Limb (tissue), 2 donors: ENCODE measurements at regions not wholly inside any gene's neighbourhood (a gene's known extent, or its start where the extent isn't known, plus 50 kb on each side); places are given as distances from the start of the nearest gene placed in this dataset.
A peak's percentile ranks its signal among the peaks of the same experiment; 100 is the strongest.

ENCODE experiments used
- DNase-seq, 2 donors: peaks; one replicate each; pipeline ENCODE4 v3.0.0-alpha.2; 2016; ENCODE audit errors: extremely low spot score in 2 of 2

DNA sequence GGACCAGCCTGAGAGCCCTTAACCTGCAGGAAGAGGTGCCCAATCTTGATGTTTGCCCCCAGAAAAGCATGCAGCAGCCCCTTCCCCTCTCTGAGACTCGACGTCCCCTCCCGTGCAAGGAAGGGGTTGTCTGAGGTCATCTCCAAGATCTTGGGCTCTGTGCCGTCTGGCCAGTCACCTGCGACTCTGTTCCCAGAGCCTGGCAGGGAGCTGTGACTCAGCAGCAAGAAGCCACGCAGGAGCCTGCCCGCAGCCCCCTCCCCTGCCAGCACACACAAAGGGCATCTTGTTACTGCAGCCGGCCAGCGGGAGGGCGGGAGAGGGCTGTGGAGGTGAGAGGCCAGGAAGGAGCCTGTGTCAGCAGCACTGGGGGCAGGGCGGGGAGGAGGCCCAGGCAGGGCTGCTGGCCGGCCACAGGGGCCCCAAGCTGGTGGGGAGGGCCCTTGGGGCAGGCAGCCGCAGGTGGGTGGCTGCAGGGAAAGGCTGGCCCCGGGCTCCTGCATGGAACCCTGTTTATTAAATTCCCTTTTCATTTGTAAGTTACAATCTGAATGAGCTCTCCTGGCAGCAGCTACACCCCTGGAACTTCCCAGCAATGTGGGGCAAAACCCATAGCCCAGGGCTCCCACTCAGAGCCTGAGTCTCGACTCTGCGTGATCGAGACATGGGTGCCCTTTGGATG is 103.7 kb upstream of the ZMIZ1 start:
- DNase-seq = peak in 1 of 2 donors; percentile 71

DNA sequence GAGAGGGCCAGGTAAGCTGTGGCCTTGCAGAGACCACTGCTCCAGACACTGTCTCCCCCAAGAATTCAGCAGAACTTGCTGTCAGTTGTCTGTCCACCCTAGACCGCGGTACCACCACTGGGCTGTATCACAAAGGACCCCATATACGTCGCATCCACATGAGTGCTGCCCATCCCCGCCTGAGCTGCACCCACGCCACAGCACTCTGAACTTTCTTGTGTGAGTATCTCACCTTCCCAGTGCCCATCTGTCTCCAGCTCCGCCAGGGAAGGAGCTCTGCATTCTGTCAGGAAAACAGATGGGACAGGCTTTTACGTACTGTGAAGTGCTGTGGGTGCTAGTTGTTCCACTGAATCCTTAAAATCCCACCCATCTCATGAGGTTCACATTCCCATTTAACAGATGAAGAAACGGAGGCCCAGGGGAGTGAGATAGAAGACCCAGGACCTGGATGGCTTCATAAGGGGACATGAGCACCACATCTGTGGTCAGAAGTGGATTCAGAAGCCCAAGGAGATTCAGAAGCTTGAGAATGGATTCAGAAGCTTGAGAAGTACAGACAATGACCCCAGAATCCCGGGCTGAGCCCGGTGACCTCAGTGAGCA is 102.5 kb upstream of the ZMIZ1 start:
- no peak for DNase-seq

DNA sequence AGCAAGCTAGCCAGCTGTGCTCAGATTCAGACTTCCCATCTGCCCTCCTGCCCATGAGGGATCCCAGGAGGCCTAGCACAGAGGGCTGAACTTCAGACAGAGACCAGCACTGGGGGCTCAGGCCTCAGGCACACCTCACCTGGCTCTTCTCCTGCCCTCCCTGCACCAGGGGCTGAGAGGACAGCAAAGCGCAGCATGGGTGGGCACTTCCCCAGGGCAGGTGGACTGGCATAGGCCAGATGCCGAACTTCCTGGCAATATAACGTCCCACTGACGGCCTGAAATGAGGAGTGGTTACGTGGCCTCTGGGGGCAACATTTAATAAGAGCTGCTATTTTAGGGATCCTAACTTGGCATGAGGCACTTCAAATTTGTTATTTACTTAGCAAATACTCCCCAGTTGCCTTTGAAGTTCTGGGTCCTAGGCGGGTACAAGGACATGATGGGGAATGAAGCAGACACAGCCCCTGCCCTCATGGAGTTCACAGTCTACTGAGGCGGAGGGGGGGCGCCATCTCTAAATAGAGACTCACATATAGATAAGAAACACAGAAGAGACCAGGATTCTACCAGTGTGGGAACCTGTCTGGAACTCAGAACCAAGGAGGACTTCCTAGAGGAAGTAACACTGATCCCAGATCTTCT is 101.8 kb upstream of the ZMIZ1 start:
- DNase-seq = no peak

DNA sequence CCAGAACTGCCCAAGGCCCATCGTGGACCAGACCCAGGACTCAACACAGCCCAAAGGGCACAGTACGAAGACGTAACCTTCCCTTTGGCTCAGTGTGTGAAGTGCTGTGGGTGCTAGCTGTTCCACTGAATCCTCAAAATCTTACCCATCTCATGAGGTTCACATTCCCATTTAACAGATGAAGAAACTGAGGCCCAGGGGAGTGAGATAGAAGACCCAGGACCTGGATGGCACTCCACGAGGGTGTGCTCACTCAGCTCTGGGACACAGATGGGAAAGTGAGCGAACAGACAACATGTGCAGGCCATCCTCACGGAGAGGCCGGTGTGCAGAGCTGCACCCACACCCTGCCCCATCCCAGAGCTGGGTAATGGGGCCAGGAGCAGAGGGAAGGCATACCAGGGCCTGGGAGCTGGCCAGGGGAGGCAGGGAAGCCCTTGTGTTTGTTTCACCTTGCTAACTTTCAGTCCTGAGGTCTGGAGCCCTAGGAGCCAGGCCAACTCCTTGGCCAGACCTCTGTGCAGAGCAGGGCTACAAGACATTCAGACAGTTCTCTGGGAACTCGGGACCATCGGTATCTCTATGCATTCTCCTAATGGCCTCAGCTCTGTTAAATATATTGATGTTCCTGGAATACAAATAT is 100.3 kb upstream of the ZMIZ1 start:
- no peak for DNase-seq

DNA sequence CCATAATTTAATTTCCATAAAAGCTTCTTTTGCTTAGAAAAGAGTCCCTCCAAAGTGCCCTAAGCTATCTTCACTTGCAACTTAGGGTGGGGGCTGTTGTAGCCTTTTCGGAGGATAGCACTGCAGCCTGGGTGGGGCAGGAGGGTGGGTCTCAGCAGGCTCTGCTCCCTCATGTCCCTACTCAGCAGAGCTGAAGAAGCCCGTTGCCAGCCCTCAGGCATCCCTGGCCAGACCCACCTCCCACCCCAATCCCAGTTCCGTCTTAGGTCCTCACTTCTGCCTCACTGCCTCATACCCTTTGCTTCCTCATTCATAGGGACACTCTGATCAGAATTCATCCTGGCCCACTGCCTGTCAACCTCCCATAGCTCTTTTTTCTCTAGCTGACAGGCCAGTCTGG is 99.8 kb upstream of the ZMIZ1 start:
- no peak for DNase-seq

DNA sequence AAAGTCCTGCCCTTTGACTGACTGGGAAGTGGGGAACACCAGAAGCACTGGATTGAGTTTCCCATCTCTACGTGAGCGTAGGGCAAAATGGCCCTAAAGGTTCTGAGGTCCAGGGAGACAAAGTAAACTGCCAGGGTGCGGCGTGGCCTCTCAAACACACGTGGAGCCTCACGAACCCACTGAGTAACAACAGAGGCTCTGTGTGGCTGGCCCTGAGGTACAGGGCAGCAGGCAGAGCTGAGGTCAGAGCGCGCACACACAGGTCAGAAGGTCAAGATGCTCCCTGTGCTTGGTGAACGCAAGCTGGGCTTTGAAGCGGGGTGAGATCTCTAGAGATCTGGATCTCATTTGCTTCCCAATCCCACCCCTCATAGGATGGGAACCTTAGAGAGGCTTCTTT is 99.0 kb upstream of the ZMIZ1 start:
- DNase-seq = no peak

DNA sequence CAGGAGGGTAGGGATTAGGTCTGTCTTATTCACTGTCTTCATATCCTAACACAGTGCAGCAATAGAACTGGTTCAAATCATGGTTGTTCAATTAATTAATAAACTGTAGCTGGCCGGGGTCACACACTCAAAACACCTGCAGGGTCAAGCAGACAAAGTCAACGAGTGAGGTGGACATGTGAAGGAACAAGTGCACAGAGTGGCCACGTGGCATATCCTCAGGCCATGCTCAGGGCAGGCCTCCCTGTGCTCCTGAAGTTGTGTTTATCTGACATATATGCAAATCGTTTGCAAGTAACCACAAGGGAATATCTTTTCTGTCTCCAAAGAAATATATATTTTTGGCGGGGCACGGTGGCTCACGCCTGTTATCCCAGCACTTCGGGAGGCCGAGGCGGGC is 98.5 kb upstream of the ZMIZ1 start:
- no peak for DNase-seq

DNA sequence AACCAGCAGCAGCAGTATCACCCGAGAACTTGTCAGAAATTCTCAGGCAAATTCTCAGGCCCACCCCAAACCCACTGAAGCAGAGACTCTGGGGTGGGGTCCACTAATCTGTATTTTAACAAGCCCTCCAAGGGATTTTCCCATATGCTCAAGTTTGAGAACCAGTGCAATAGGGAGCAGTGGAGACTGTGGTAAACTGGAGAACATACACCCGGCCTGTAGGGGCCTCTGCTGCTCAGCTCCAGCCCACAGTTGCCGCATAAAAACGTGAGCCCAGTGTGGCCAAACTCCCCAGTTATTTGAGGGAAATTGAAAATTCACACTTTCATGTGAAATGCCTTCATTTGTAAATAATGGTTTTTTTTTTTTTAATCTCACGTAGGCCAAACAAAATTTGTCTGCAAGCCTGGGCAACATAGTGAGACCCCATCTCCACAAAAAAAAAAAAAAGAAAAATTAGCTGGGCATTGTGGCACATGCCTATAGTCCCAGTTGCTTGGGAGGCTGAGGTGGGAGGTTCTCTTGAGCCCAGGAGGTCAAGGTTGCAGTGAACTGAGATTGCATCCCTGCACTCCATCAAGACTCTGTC is 97.6 kb upstream of the ZMIZ1 start:
- no peak for DNase-seq

DNA sequence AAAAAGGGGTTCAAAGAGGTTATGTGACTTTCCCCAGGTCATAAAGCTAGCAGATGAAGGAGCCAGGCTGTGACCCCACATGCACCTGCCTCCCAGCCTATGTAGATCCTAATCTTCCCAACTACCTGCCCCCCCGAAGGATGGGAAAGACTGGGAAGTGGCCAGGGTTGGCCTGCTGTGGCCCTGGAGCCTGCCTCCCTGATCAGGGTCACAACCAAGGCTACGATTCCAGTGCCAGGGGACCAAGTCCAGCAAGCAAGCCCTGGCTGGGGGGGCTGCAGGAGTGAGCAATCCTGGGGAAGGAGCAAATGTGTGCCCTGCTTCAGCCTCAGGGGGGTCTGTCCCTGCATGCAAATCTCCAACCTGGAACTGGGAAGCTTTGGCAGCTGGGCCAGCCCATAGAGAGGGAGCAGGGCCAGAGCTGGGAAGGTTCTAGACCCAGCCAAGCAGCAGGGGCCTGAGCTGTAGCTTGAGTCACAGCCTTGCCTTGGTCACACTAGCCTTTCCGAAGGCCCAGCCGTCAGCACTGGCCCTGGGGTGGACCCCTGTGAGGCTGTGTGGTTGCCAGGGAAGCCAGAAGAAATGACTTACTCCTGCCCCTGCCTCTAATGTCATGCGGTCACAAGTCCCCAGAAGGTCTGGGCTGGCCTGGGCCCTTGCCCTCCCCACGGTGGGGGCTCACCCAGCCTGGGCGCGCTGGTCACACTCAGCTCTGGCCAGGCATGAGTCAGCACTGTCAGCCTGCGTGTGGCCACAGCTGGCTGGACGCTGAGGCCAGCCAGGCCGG is 96.4 kb upstream of the ZMIZ1 start:
- peak in 1 of 2 donors; percentile 50 for DNase-seq

DNA sequence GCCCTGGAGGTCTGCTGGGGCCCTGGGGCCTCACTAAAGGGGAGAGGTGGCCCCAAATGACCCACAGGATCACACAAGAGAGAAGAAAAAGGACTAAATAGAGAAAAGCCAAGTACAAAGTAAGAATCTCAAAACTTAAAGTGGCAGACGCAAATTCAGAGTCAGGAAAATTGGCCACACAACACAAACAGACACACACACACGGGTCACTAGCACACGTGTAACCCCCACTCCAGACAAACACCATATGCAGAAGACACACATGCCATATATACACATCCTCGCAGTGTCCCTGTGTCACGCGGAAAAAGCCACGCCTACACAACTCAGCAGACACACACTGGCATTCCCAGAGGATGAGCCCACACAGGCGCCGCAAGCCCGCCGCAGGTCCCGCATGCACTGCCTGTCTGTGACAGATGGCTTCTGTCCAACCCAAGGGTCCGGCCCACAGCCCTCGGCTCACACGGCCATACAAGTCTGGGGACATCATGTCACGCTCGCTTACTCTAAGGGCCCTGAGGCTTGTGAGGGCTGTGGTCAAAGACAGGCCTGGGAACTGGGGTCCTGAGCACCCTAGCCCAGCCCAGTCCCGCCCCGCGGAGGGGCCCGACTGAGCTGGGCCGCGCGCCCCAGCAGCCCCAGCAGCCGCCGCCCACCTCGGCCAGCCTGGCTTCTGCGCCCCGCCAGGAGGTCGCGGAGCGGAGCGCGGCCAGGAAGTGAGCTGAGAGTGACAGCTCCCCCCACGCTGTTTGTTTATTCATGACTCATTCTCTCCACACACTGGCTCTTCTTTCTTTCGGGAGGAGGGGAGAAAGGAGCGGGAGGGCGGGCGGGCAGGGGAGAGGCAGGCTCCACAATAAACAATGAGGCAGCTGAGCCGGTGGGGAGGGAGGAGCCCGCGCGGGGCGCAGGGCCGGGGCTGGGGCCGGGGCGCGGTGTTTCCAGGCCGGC is 95.5 kb upstream of the ZMIZ1 start:
- DNase-seq = peak; percentile 89 to 93

DNA sequence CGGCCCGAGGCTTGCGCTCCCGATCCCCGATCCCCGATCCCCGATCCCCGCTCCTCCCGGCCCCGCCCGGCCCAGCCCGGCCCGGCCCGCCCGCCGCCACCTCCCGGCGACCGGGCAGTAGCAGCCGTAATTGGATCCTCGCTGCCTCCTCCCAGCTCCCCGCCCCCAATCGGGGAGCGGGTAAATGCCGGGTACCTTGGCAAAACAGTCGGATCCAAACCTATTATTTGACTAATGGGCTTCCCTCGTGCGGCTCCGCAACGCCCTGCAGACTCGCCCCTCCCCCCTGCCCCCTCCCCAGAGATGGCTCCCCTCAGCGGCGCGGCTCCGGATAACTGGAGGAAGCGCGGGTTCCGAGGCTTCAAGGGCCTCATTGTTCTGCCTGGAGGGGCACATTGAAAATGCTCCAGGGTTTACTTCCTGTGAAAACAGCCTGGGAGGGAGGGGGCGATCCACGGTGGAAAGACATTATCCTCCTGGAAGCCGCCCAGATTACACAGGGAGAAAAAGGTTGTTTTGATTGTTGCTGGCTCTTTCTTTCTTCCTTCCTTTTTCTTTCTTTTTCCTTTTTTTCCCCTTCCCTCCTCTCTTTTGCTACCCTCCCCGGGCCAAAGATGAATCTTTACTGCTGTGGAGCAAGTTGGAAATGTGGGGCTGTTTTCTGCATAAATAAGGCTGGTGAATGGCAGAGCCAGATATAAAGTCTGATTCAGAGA is 94.7 kb upstream of the ZMIZ1 start:
- DNase-seq = peak; percentile 83 to 90

DNA sequence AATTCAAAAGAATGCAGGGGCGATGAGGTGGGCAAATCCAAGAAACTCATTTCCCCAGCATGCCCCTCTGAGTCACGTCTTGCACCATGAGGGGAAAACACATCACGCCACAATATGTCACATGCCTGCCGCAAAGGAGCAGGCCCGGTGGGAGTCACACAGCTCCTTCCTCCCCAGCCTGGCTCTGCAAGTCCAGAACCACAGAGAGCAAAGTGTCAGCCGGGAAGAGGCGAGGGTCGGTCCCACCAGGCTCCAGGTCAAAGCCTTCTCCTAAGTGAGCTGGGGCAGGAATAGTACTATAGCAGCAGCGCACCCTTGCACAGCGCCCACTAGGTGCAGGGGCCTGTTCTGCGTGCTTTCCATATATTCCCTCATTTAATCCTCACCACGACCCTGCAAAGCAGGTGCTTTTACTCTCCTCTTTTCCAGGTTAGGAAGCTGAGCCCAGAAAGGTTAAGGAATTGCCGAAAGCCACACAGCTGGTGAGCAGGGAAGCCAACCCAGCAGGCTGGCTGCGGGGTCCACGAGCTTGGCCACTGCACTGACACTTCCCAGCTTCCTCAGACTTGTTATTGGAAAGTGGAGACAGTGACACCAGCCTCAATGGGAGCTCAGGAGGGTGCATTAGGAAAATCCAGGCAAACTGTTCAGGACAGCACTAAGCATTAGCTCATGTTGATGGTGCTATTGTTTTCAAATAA is 94.0 kb upstream of the ZMIZ1 start:
- peak in 1 of 2 donors; percentile 62 for DNase-seq

DNA sequence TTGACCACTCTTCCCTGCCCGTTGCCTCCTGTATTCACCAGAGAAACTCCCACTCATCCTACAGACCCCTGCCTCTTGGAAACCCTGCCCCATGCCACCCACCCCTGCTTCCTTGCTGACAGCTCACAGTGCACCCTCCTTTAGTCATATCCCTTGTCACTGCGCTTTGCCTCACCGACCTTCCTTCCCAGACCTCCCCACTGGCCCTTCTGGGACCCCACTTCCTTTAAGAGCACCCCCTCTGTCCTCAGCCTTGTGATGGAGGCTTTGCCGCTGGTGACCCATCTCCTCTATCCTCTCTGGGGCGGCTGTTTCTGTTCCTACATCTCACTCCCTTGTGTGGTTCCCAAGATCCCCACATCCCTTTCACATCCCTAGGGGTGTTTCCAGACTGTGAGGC is 92.8 kb upstream of the ZMIZ1 start:
- no peak for DNase-seq

DNA sequence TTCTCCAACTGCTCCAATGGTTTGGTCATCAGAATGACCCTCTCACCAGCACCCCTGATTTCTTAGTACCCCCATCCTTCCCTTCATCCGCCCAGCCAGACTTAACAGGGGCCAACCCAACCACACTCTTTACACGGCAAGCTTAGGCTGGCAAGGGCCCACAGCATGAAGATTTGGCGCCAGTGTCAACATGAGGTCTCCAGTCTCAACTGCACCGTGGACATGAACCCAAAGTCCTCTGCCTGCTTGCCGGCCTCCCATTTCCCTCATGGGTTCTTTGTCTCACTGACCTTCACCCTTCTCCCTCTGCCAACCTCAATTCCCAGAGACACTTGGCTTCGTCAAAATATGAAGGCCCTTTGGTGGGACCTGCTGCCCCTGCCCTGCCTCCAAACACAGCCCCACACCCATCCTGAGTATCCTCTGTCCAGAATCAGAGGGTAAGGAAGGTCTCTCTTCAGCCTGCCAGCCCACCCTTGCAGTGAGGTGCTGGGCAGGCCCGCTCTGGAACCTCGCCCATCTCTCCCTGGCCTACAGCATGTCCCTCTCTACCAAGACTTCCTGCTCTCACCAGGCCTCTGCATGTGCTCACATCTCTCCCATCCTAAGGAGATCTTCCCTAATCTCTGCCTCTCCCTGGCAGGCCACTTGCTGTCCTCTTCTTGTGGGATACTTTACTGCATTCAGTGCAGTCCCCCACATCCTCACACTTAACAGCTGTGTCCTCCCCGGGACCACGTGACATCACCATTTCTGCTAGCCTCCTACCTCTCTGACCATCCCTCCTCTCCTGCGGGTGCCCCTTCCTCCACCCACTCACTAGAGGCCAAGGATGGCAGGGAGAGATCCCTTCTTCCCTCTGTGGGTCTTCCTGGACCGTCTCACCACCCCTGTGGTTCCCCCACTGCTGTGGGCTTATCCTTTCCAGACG is 91.7 kb upstream of the ZMIZ1 start:
- no peak for DNase-seq

DNA sequence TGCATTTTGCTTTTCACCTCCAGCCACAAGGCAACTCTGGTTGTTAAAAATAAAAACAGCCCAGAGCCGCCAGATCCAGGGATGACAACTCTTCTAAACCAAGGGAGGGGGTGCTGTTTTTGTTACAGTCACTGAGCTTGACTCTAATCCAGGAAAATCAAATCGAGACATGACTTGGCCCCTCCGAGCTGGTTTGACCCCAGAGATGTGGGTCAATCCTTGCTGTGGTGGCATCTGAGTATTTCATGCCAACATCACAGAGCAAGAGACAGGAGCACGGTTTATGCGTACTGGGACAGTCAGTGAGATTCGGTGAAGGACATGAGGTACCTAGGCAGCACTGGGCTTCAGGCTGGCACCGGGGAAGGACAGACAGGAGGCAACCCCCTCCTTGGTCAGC is 88.8 kb upstream of the ZMIZ1 start:
- DNase-seq = no peak

DNA sequence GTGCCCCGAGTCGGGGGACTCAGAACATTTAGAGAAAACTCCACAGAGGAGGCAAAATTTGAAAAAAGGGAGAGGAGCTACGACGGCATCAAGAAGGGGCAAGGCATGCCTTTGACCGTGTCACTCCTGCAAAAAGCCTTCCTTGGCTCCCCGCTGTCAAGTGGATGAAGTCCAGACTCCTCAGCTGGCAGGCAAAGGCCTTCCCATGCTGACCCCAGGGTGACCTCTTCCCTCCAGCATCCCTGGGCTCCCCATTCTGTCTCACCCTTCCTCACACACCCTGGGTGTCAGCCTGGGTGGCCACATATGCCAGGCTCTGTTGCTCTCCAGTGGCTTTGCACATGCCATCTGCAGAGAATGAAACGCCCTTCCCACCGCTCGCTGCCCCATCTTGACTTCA is 88.4 kb upstream of the ZMIZ1 start:
- no peak for DNase-seq

DNA sequence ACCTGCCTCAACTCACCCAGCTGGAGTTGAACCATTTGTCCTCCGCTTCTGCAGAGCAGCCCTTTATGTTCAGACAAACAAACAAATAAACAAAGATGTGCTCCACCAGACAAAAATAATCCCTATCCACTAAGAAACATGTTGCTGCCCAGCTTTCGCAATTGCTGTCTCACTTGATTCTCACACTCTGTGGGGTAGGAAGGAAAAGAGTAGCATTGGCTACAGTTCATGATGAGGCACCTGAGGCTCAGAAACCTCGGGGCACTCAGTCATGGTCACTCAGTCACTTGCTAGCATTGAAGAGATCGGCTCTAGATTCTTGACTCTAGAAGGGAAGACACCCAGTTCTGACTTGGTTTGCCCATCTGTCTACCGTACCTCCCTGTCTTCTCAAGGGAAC is 88.0 kb upstream of the ZMIZ1 start:
- no peak for DNase-seq
